ENCODE measurements at regions not wholly inside any gene's neighbourhood (a gene's known extent, or its start where the extent isn't known, plus 50 kb on each side); places are given as distances from the start of the nearest gene placed in this dataset.

GRCh38 chr2:207216457-207216856 lies 50.7 kb upstream of the KLF7 start:
- Histone ChIP-seq H2AFZ (ENCODE audit: low read depth, low read length, severe bottlenecking) (no peak overlapping the region), H3K9me3 (ENCODE audit: insufficient read depth, low read length) (no peaks in the 10 kb centered on the region), H3F3A (ENCODE audit: insufficient read depth) (no peaks in the 10 kb centered on the region), H3K4me2 (ENCODE audit: low read depth, low read length, poor library complexity, severe bottlenecking) (no peak overlapping the region), H4K20me1 (ENCODE audit: low read depth, low read length) (no peaks in the 10 kb centered on the region), H3K9me2 (replicated peaks; ENCODE audit: insufficient read depth, low read length) (no peaks in the 10 kb centered on the region), H3K9ac (ENCODE audit: low read length) (no peak overlapping the region), H3K4me3 (ENCODE audit: insufficient read depth, low read length, poor library complexity, severe bottlenecking) (no peak overlapping the region), H3K27me3 (ENCODE audit: low read length) (no peaks in the 10 kb centered on the region), H3K79me2 (ENCODE audit: insufficient read depth, low read length) (no peaks in the 10 kb centered on the region), H3K36me3 (ENCODE audit: low read length) (no peaks in the 10 kb centered on the region), H3K27ac (ENCODE audit: low read depth, low read length) (no peak overlapping the region)
- no peak for TF ChIP-seq EZH2phosphoT487 (conservative IDR thresholded peaks at IDR 0.05; ENCODE audit: low read length)
- no peak for TF ChIP-seq CTCF (IDR thresholded peaks at IDR 0.05; ENCODE audit: insufficient read depth, low read length, poor library complexity, severe bottlenecking)

GRCh38 chr2:207217442-207217841 lies 51.7 kb upstream of the KLF7 start:
- Histone ChIP-seq H3K9ac (ENCODE audit: low read length) (no peak overlapping the region), H3K9me3 (ENCODE audit: insufficient read depth, low read length) (no peaks in the 10 kb centered on the region), H3K27me3 (ENCODE audit: low read length) (no peaks in the 10 kb centered on the region), H4K20me1 (ENCODE audit: low read depth, low read length) (no peaks in the 10 kb centered on the region), H3K4me2 (ENCODE audit: low read depth, low read length, poor library complexity, severe bottlenecking) (no peak overlapping the region), H2AFZ (ENCODE audit: low read depth, low read length, severe bottlenecking) (no peak overlapping the region), H3K27ac (ENCODE audit: low read depth, low read length) (no peak overlapping the region), H3K36me3 (ENCODE audit: low read length) (no peaks in the 10 kb centered on the region), H3K79me2 (ENCODE audit: insufficient read depth, low read length) (no peaks in the 10 kb centered on the region), H3K4me3 (ENCODE audit: insufficient read depth, low read length, poor library complexity, severe bottlenecking) (no peak overlapping the region), H3F3A (ENCODE audit: insufficient read depth) (no peaks in the 10 kb centered on the region), H3K9me2 (replicated peaks; ENCODE audit: insufficient read depth, low read length) (no peaks in the 10 kb centered on the region)
- TF ChIP-seq EZH2phosphoT487 (conservative IDR thresholded peaks at IDR 0.05; ENCODE audit: low read length) (no peak), CTCF (IDR thresholded peaks at IDR 0.05; ENCODE audit: insufficient read depth, low read length, poor library complexity, severe bottlenecking) (no peak)

GRCh38 chr2:207219081-207219630 lies 53.4 kb upstream of the KLF7 start:
- H3K4me2 ChIP-seq (ENCODE audit: low read depth, low read length, poor library complexity, severe bottlenecking): no peak overlapping the region
- no peaks in the 10 kb centered on the region for H3K9me3 ChIP-seq (ENCODE audit: insufficient read depth, low read length)
- no peak overlapping the region for H3K9ac ChIP-seq (ENCODE audit: low read length)
- H3K27ac ChIP-seq (ENCODE audit: low read depth, low read length): no peak overlapping the region
- TF ChIP-seq EZH2phosphoT487 (conservative IDR thresholded peaks at IDR 0.05; ENCODE audit: low read length) (no peak), CTCF (IDR thresholded peaks at IDR 0.05; ENCODE audit: insufficient read depth, low read length, poor library complexity, severe bottlenecking) (no peak)
- no peak overlapping the region for H2AFZ ChIP-seq (ENCODE audit: low read depth, low read length, severe bottlenecking)
- H3F3A ChIP-seq (ENCODE audit: insufficient read depth): no peaks in the 10 kb centered on the region
- H4K20me1 ChIP-seq (ENCODE audit: low read depth, low read length): no peaks in the 10 kb centered on the region
- H3K4me3 ChIP-seq (ENCODE audit: insufficient read depth, low read length, poor library complexity, severe bottlenecking): no peak overlapping the region
- no peaks in the 10 kb centered on the region for H3K27me3 ChIP-seq (ENCODE audit: low read length)
- no peaks in the 10 kb centered on the region for H3K36me3 ChIP-seq (ENCODE audit: low read length)
- H3K9me2 ChIP-seq (replicated peaks; ENCODE audit: insufficient read depth, low read length): no peaks in the 10 kb centered on the region
- H3K79me2 ChIP-seq (ENCODE audit: insufficient read depth, low read length): no peaks in the 10 kb centered on the region

All from SU-DHL-6 (cell line).